ENCODE measurements at regions not wholly inside any gene's neighbourhood (a gene's known extent, or its start where the extent isn't known, plus 50 kb on each side); places are given as distances from the start of the nearest gene placed in this dataset.

DNA sequence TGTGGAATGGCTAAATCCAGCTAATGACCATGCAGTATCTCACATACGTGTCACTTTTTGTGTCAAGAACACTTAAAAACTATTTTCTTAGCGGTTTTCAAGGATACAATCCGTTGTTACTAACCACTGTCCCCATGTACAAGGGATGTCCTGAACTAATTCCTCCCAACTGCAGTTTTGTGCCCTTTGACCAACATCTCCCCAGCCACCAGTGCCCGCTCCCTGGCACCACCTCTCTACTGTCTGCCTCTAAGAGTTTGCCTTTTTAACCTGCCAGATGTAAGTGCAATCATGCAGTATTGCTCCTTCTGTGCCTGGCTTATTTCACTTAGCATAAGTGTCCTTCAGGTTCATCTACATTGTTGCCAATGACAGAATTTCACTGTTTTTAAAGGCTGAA is 315.7 kb downstream of the TMEM121 start:
- TF ChIP-seq CTCF (IDR thresholded peaks at IDR 0.05; ENCODE audit: low read depth, low read length, missing input control) (no peak), REST (IDR thresholded peaks at IDR 0.05) (no peak), MAX (IDR thresholded peaks at IDR 0.05) (no peak), JUND (IDR thresholded peaks at IDR 0.05) (no peak), TAF1 (conservative IDR thresholded peaks at IDR 0.05) (no peak), YY1 (IDR thresholded peaks at IDR 0.05) (no peak), EGR1 (IDR thresholded peaks at IDR 0.05; ENCODE audit: low read depth in 2 of 2) (no peak)
- TF ChIP-seq, protein P1, sequence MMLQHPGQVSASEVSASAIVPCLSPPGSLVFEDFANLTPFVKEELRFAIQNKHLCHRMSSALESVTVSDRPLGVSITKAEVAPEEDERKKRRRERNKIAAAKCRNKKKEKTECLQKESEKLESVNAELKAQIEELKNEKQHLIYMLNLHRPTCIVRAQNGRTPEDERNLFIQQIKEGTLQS (IDR thresholded peaks at IDR 0.05), result no peak
